ENCODE measurements at regions not wholly inside any gene's neighbourhood (a gene's known extent, or its start where the extent isn't known, plus 50 kb on each side); places are given as distances from the start of the nearest gene placed in this dataset.

GRCh38 chr15:85276921-85277320, 103.5 kb upstream of the AKAP13 start:
- TF ChIP-seq CTCF (conservative IDR thresholded peaks at IDR 0.05) (no peak), EZH2 (IDR thresholded peaks at IDR 0.05; ENCODE audit: low read depth) (no peak)

Data from PC-9 (cell line).